ENCODE measurements at regions not wholly inside any gene's neighbourhood (a gene's known extent, or its start where the extent isn't known, plus 50 kb on each side); places are given as distances from the start of the nearest gene placed in this dataset.

- Histone ChIP-seq H3K9me3 (no peaks in the 10 kb centered on the region), H3K27ac (peak overlapping the region; percentile 99), H3K36me3 (no peaks in the 10 kb centered on the region), H3K4me3 (ENCODE audit: low read depth in 1 of 2, low read length in 1 of 2) (peak overlapping the region; percentile 51 to 60), H3K4me1 (ENCODE audit: control insufficient read depth in 1 of 2, insufficient read depth in 1 of 2, low read depth in 1 of 2, low read length in 1 of 2) (peaks cover 74% of the 10 kb centered on the region in 2 experiments), H3K27me3 (no peaks in the 10 kb centered on the region)
- no peak for TF ChIP-seq CTCF (IDR thresholded peaks at IDR 0.05)
Measured at GRCh38 chr9:89655990-89656657, 51.3 kb downstream of the GADD45G start.

- no peaks in the 10 kb centered on the region for H3K27me3 ChIP-seq
Measured at GRCh38 chr9:89657295-89657694, 52.5 kb downstream of the GADD45G start.

GRCh38 chr9:89657765-89658164, 53.0 kb downstream of the GADD45G start:
- Histone ChIP-seq H3K27me3 (no peaks in the 10 kb centered on the region), H3K4me1 (ENCODE audit: control insufficient read depth in 1 of 2, insufficient read depth in 1 of 2, low read depth in 1 of 2, low read length in 1 of 2) (peaks cover 90% of the 10 kb centered on the region in 2 experiments), H3K27ac (peak overlapping the region; percentile 99), H3K36me3 (no peaks in the 10 kb centered on the region), H3K9me3 (no peaks in the 10 kb centered on the region), H3K4me3 (ENCODE audit: low read depth in 1 of 2, low read length in 1 of 2) (peak overlapping the region; percentile 51 to 60)
- no peak for TF ChIP-seq CTCF (IDR thresholded peaks at IDR 0.05)

More at GRCh38 chr9:89657295-89657694, 52.5 kb downstream of the GADD45G start:
- Histone ChIP-seq H3K27ac (peak overlapping the region; percentile 99), H3K4me3 (ENCODE audit: low read depth in 1 of 2, low read length in 1 of 2) (peak overlapping the region; percentile 51 to 60), H3K36me3 (no peaks in the 10 kb centered on the region), H3K9me3 (no peaks in the 10 kb centered on the region), H3K4me1 (ENCODE audit: control insufficient read depth in 1 of 2, insufficient read depth in 1 of 2, low read depth in 1 of 2, low read length in 1 of 2) (peaks cover 85 to 86% of the 10 kb centered on the region in 2 experiments)
- no peak for TF ChIP-seq CTCF (IDR thresholded peaks at IDR 0.05)

- Histone ChIP-seq H3K9me3 (no peaks in the 10 kb centered on the region), H3K4me1 (ENCODE audit: control insufficient read depth in 1 of 2, insufficient read depth in 1 of 2, low read depth in 1 of 2, low read length in 1 of 2) (peaks cover 96 to 97% of the 10 kb centered on the region in 2 experiments), H3K27me3 (no peaks in the 10 kb centered on the region), H3K27ac (peak overlapping the region; percentile 99), H3K36me3 (no peaks in the 10 kb centered on the region), H3K4me3 (ENCODE audit: low read depth in 1 of 2, low read length in 1 of 2) (peak overlapping the region; percentile 0 to 60)
- no peak for TF ChIP-seq CTCF (IDR thresholded peaks at IDR 0.05)
Measured at GRCh38 chr9:89658401-89658800, 53.6 kb downstream of the GADD45G start.

- Histone ChIP-seq H3K27me3 (no peaks in the 10 kb centered on the region), H3K27ac (peak overlapping the region; percentile 99), H3K4me3 (ENCODE audit: low read depth in 1 of 2, low read length in 1 of 2) (no peak overlapping the region), H3K4me1 (ENCODE audit: control insufficient read depth in 1 of 2, insufficient read depth in 1 of 2, low read depth in 1 of 2, low read length in 1 of 2) (peaks cover 99 to 100% of the 10 kb centered on the region in 2 experiments), H3K9me3 (no peaks in the 10 kb centered on the region), H3K36me3 (no peaks in the 10 kb centered on the region)
- TF ChIP-seq CTCF (IDR thresholded peaks at IDR 0.05), result no peak
Measured at GRCh38 chr9:89658931-89659330, 54.1 kb downstream of the GADD45G start.

Measured in neutrophil (primary cell).